HEK293 (cell line): ENCODE measurements at regions not wholly inside any gene's neighbourhood (a gene's known extent, or its start where the extent isn't known, plus 50 kb on each side); places are given as distances from the start of the nearest gene placed in this dataset.

Experiments used
- CTCF ChIA-PET: fragments of 350-600 bp; formaldehyde crosslinking; extraction: SDS; loops from one replicate; lab custom pipeline; 2021; ENCODE audit warnings: antibody characterized with exemption; lab: Yijun Ruan, JAX
- POLR2A ChIA-PET: fragments of 300-600 bp; formaldehyde crosslinking; extraction: SDS; loops from one replicate; lab custom pipeline; 2020; ENCODE audit warnings: antibody characterized with exemption, inconsistent platforms; lab: Yijun Ruan, JAX
- H3K27ac ChIP-seq: fragments of 200-500 bp; sonication (Bioruptor generic); 2 replicates; pipeline ENCODE4 v1.5.1; 2014; ENCODE audit warnings: low read depth, low read length, control low read depth, inconsistent platforms; ENCODE audit errors: extremely low read depth
- H3K36me3 ChIP-seq, 2 experiments: fragments of 200-500 bp in 1 of 2; sonication (Bioruptor generic) in 1 of 2; 1 replicate in 1 of 2; 2 replicates in 1 of 2; pipeline ENCODE4 v1.5.1; 2014 to 2017; ENCODE audit warnings: inconsistent platforms in 2 of 2, low read length in 2 of 2; ENCODE audit not compliant: control insufficient read depth in 2 of 2, insufficient read depth in 1 of 2
- H3K4me1 ChIP-seq: fragments of 200-500 bp; sonication (Bioruptor generic); 2 replicates; pipeline ENCODE4 v1.5.1; 2014; ENCODE audit warnings: mild to moderate bottlenecking, low read length, inconsistent platforms; ENCODE audit not compliant: control insufficient read depth, insufficient read depth
- H3K4me3 ChIP-seq: 2 replicates; pipeline ENCODE4 v1.5.1; 2011; ENCODE audit warnings: low read depth, mild to moderate bottlenecking, control low read depth, low read length, moderate library complexity
- H3K9me3 ChIP-seq: fragments of 200-500 bp; sonication (Bioruptor generic); 2 replicates; pipeline ENCODE4 v1.5.1; 2014; ENCODE audit warnings: low read depth, low read length, inconsistent platforms; ENCODE audit not compliant: control insufficient read depth, insufficient read depth
- FEZF1 ChIP-seq: fragments of 450-650 bp; formaldehyde crosslinking; IDR thresholded peaks from 2 replicates; pipeline ENCODE4 v1.5.1; 2016; ENCODE audit warnings: missing biosample characterization, missing genetic modification characterization
- MZF1 ChIP-seq: fragments of 450-650 bp; formaldehyde crosslinking; IDR thresholded peaks from 2 replicates; pipeline ENCODE4 v1.5.1; 2017; ENCODE audit warnings: missing biosample characterization, missing genetic modification characterization, borderline replicate concordance
- OSR2 ChIP-seq: fragments of 450-650 bp; formaldehyde crosslinking; IDR thresholded peaks from 2 replicates; pipeline ENCODE4 v1.5.1; 2016; ENCODE audit warnings: missing biosample characterization, missing genetic modification characterization
- RBAK ChIP-seq: fragments of 450-650 bp; formaldehyde crosslinking; IDR thresholded peaks from 2 replicates; pipeline ENCODE4 v1.5.1; 2016; ENCODE audit warnings: missing biosample characterization, missing genetic modification characterization
- REPIN1 ChIP-seq: fragments of 450-650 bp; formaldehyde crosslinking; IDR thresholded peaks from 2 replicates; pipeline ENCODE4 v1.5.1; 2017; ENCODE audit warnings: missing biosample characterization, missing genetic modification characterization, low read depth
- ZBTB17 ChIP-seq: fragments of 450-650 bp; formaldehyde crosslinking; IDR thresholded peaks from 2 replicates; pipeline ENCODE4 v1.5.1; 2016; ENCODE audit warnings: missing biosample characterization, missing genetic modification characterization
- ZBTB26 ChIP-seq: fragments of 450-650 bp; formaldehyde crosslinking; optimal IDR thresholded peaks from 2 replicates; pipeline ENCODE3; 2016; ENCODE audit warnings: missing biosample characterization, mild to moderate bottlenecking, missing genetic modification characterization
- ZEB2 ChIP-seq: fragments of 450-650 bp; formaldehyde crosslinking; IDR thresholded peaks from 2 replicates; pipeline ENCODE4 v1.5.1; 2016; ENCODE audit warnings: missing biosample characterization, missing genetic modification characterization
- ZNF121 ChIP-seq: fragments of 450-650 bp; formaldehyde crosslinking; IDR thresholded peaks from 2 replicates; pipeline ENCODE4 v1.5.1; 2016; ENCODE audit warnings: missing biosample characterization, missing genetic modification characterization
- ZNF2 ChIP-seq: fragments of 450-650 bp; formaldehyde crosslinking; IDR thresholded peaks from 2 replicates; pipeline ENCODE4 v1.5.1; 2016; ENCODE audit warnings: missing biosample characterization, missing genetic modification characterization
- ZNF202 ChIP-seq: fragments of 450-650 bp; formaldehyde crosslinking; IDR thresholded peaks from 2 replicates; pipeline ENCODE4 v1.5.1; 2016; ENCODE audit warnings: missing biosample characterization, missing genetic modification characterization, borderline replicate concordance
- ZNF239 ChIP-seq: fragments of 450-650 bp; formaldehyde crosslinking; IDR thresholded peaks from 2 replicates; pipeline ENCODE4 v1.5.1; 2016; ENCODE audit warnings: missing biosample characterization, missing genetic modification characterization
- ZNF510 ChIP-seq: fragments of 450-650 bp; formaldehyde crosslinking; IDR thresholded peaks from 2 replicates; pipeline ENCODE4 v1.5.1; 2018; ENCODE audit warnings: mild to moderate bottlenecking, missing genetic modification characterization, missing biosample characterization; ENCODE audit not compliant: insufficient replicate concordance
- ZNF513 ChIP-seq: fragments of 450-650 bp; IDR thresholded peaks from 2 replicates; pipeline ENCODE4 v1.5.1; 2018; ENCODE audit warnings: missing biosample characterization, missing genetic modification characterization
- ZNF560 ChIP-seq: fragments of 450-650 bp; formaldehyde crosslinking; IDR thresholded peaks from 2 replicates; pipeline ENCODE4 v1.5.1; 2017; ENCODE audit warnings: missing biosample characterization, missing genetic modification characterization, borderline replicate concordance
- ZNF571 ChIP-seq: fragments of 450-650 bp; formaldehyde crosslinking; IDR thresholded peaks from 2 replicates; pipeline ENCODE4 v1.5.0; 2017; ENCODE audit warnings: missing biosample characterization, missing genetic modification characterization
- ZNF639 ChIP-seq: fragments of 450-650 bp; formaldehyde crosslinking; IDR thresholded peaks from 2 replicates; pipeline ENCODE4 v1.5.1; 2016; ENCODE audit warnings: missing biosample characterization, missing genetic modification characterization
- ZNF654 ChIP-seq: fragments of 450-650 bp; formaldehyde crosslinking; IDR thresholded peaks from 2 replicates; pipeline ENCODE4 v1.5.1; 2016; ENCODE audit warnings: low read depth, missing biosample characterization, missing genetic modification characterization
- ZSCAN30 ChIP-seq: fragments of 450-650 bp; IDR thresholded peaks from 2 replicates; pipeline ENCODE4 v1.5.1; 2018; ENCODE audit warnings: missing biosample characterization, mild to moderate bottlenecking, missing genetic modification characterization, moderate library complexity

- Histone ChIP-seq H3K4me3 (no peak overlapping the region), H3K27ac (no peak overlapping the region), H3K4me1 (no peaks in the 10 kb centered on the region), H3K9me3 (no peaks in the 10 kb centered on the region), H3K36me3 (no peaks in the 10 kb centered on the region)
- no peak for TF ChIP-seq ZNF639
- no peak for TF ChIP-seq ZNF510 (tag by site-specific recombination)
- TF ChIP-seq ZEB2: no peak
- no peak for TF ChIP-seq ZNF654 (tag by site-specific recombination)
- no peak for TF ChIP-seq MZF1 (tag by site-specific recombination)
- no peak for TF ChIP-seq ZNF202 (tag by site-specific recombination)
- ChIA-PET CTCF (no interaction called here), POLR2A (no interaction called here)
These were observed 339.6 kb upstream of the SGCD start for GRCh38 chr5:155987265-155987810.

- ChIA-PET CTCF (no interaction called here), POLR2A (no interaction called here)
- TF ChIP-seq ZBTB17 (tag by site-specific recombination): no peak
- TF ChIP-seq ZNF121: no peak
- TF ChIP-seq ZNF639: no peak
- TF ChIP-seq ZNF2 (tag by site-specific recombination): no peak
- no peak for TF ChIP-seq ZNF560 (tag by site-specific recombination)
- TF ChIP-seq RBAK: no peak
- TF ChIP-seq FEZF1 (tag by site-specific recombination): no peak
- no peak for TF ChIP-seq ZBTB26 (tag by site-specific recombination)
- no peak for TF ChIP-seq OSR2 (tag by site-specific recombination)
- no peak for TF ChIP-seq ZNF513 (tag by site-specific recombination)
- TF ChIP-seq REPIN1 (tag by site-specific recombination): no peak
- TF ChIP-seq ZNF571 (tag by site-specific recombination): no peak
- no peak for TF ChIP-seq ZSCAN30 (tag by site-specific recombination)
- TF ChIP-seq ZNF239 (tag by site-specific recombination): no peak
- TF ChIP-seq, all 188 proteins: peak for 0
- H3K4me1 ChIP-seq: no peaks in the 10 kb centered on the region
- H3K27ac ChIP-seq: no peak overlapping the region
- H3K9me3 ChIP-seq: no peaks in the 10 kb centered on the region
- H3K4me3 ChIP-seq: no peak overlapping the region
- no peaks in the 10 kb centered on the region for H3K36me3 ChIP-seq
These were observed 337.1 kb upstream of the SGCD start for GRCh38 chr5:155989879-155990278.
